NCI-H82 (cell line): ENCODE measurements at regions not wholly inside any gene's neighbourhood (a gene's known extent, or its start where the extent isn't known, plus 50 kb on each side); places are given as distances from the start of the nearest gene placed in this dataset.
"Not testable (repeated sequence)": the region's sequence is repeated elsewhere in the genome, so short reads cannot be mapped to it uniquely, and the experiment has no call there.

Experiments used
- DNase-seq: peaks from one replicate; lab custom pipeline; 2025; lab: John Stamatoyannopoulos, UW

GRCh38 chr14:99034711-99035171 lies 237.3 kb downstream of the BCL11B start:
- DNase-seq: no peak

DNA sequence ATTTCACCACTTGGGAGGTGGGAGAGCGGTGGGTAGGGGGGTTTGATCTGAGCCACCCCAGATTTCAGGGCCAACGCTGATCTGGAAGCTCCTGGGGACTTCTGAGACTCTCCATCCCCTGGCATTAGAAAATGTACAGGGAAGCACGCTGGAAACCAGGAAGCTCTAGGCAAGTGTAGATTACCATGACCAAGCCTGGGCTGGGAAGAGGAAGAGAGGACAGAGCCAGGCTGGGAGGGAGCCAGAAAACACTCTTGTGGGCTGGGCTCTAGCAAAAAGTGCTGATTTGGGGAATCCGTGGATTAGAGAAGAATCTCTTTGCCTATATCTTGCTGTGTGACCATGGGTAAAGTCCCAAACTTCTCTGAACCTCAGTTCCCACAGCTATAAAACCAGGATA lies 236.7 kb downstream of the BCL11B start:
- no peak for DNase-seq

- DNase-seq: no peak
These were observed 236.0 kb downstream of the BCL11B start for GRCh38 chr14:99035712-99036610.

DNA sequence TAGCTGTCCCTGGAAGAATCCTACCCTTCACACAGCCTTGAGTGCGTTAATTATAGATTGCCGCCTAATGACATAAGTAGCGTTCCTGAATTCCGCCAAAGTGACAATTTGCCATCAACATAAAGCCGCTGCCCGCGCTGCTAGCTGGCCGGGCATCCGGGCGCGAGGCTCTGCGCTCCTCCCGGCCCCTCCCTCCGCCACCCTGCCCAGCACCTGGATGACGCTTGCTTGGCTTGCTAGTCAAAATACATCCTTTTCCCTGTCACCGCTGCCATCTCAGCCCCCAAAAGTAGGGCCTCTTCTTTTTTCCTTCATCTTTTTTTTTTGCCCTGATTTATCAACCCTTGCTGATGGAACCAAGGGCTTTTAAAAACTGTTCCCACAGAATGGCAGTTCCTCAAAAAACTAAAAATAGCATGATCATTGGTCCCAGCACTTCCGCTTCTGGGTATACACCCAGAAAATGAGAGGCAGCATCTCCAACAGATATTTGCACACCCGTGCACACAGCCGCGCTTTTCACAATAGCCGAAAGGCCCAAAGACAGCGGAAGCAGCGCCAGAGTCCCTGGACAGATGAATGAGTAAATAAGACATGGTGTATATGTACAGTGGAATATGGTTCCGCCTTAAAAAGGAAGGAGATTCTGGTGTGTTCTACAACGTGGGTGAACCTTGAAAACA lies 235.2 kb downstream of the BCL11B start:
- no peak for DNase-seq

GRCh38 chr14:99037326-99037725 lies 234.7 kb downstream of the BCL11B start:
- DNase-seq: not testable (repeated sequence)

GRCh38 chr14:99037777-99038430 lies 234.1 kb downstream of the BCL11B start:
- peak; percentile 8 for DNase-seq

GRCh38 chr14:99038431-99038820 lies 233.6 kb downstream of the BCL11B start:
- DNase-seq: no peak

GRCh38 chr14:99039331-99040041 lies 232.5 kb downstream of the BCL11B start:
- DNase-seq: no peak

- no peak for DNase-seq
These were observed 231.9 kb downstream of the BCL11B start for GRCh38 chr14:99040052-99040451.

- DNase-seq: no peak
These were observed 231.3 kb downstream of the BCL11B start for GRCh38 chr14:99040711-99041110.

DNA sequence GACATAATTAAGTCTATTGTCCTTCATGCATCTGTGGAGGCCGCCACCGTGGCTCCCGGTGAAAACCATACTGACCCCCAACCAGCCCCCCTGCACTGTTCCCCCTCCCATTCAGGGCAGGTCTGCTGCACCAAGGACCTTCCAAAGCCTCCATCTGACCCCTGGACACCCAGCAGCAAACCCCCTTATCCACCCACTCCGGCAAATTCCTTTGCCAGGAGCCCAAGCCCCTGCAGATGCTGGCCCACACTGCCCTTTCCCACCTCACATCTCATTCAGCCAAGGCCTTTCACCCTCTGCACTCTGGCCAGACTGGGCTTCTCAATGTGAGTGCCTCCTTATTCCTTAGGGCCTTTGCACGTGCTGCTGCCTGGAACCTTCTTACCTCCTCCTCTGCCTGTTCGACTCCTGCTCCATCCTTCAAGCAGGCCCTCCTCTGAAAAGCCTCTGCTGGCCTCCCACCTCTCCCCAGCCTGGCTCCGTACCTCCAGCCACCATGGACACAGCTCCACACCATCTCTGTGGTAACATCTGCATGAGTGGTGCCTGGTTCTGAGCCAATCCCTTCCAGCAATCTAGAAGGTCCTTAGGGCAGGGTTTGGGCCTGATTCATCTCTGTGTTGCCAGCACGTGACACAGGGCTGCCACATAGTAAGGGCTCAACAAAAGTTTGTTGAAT lies 230.7 kb downstream of the BCL11B start:
- DNase-seq: no peak

GRCh38 chr14:99041820-99042174 lies 230.2 kb downstream of the BCL11B start:
- no peak for DNase-seq

GRCh38 chr14:99042381-99043266 lies 229.4 kb downstream of the BCL11B start:
- no peak for DNase-seq

DNA sequence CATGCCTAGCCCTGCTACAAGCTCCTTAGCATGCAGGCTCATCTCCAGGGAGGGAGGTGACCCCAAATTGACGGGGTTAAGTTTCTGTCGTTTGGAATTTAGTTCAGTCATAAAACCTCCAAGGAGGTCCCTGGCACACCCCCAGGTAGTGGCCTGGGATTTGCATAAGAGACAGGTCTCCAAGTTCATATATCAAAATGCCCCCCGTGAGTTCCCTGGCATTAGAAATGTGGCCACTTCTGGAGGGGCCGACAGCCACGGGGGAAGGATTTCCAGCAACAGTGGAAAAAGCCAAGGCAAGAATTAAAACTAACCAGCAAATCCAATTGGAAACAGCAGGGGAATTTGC lies 228.8 kb downstream of the BCL11B start:
- no peak for DNase-seq

DNA sequence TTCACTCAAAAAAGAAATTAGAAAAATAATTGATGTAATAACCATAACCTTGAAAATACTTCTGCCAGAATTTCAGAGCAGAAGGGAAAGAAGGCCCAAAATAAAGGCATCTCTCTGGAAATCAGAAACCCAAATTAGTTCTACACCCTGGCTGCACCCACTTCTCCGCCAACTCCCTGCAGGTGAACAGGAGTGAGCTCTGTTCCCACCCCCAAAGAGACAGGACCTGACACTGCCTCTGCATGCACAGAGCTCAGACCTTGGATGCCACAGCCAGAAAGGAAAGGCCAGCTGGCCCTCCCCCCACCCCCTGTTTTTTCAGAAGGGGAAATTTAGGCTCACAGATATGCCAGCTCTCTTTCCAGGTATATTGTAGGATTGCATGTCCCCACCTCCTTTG lies 228.2 kb downstream of the BCL11B start:
- no peak for DNase-seq

DNA sequence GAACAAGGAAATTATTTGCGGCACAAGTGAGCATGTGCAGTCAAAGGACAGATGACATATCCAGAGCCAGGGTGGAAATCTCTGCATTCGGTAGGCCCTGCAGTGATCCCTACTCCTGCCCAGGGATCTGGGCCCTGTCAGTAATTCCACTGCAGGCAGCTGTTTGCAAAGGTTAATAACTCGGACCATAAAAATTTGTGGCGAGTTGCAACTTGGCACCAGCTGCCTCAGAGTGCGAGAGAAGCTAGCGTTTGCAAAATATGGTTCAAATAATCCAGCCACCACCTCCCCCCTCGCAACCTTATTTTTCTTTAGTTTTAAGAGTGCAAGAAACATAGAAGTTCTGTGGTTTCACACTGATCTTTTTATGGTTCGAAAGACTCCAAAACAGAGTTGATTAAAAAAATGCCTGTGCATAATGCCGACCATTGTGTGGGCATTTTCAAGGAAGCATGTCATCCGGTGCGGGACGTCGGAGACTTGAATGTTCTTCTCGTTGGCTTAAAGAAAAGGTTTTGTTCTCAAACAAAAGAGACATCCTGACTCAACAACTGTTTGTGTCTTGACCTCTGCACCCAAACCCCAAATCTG lies 224.5 kb downstream of the BCL11B start:
- DNase-seq: no peak

GRCh38 chr14:99050309-99050708 lies 221.7 kb downstream of the BCL11B start:
- no peak for DNase-seq

GRCh38 chr14:99052467-99052866 lies 219.5 kb downstream of the BCL11B start:
- no peak for DNase-seq

- no peak for DNase-seq
These were observed 217.0 kb downstream of the BCL11B start for GRCh38 chr14:99055019-99055418.

GRCh38 chr14:99055816-99056215 lies 216.2 kb downstream of the BCL11B start:
- DNase-seq: no peak
